B cell (primary cell): ENCODE measurements at regions not wholly inside any gene's neighbourhood (a gene's known extent, or its start where the extent isn't known, plus 50 kb on each side); places are given as distances from the start of the nearest gene placed in this dataset.

Experiments
- ATAC-seq: fragments of 200-7000 bp; cut with Tn5 transposase; one replicate; pipeline ENCODE4 v1.10.0; 2021; ENCODE audit warnings: low read depth, mild to moderate bottlenecking, moderate number of reproducible peaks, moderate library complexity
- CTCF ChIA-PET: fragments of 350-600 bp; sonication (Branson Sonifier 250); formaldehyde crosslinking; loops from one replicate; lab custom pipeline; 2021; ENCODE audit warnings: antibody characterized with exemption, inconsistent platforms; lab: Charles Lee
- POLR2A ChIA-PET: fragments of 350-600 bp; sonication (Branson Sonifier 250); formaldehyde crosslinking; loops from one replicate; lab custom pipeline; 2021; ENCODE audit warnings: antibody characterized with exemption; lab: Charles Lee
- DNase-seq: peaks from one replicate; pipeline ENCODE4 v3.0.0; 2013
- H2AFZ ChIP-seq: 2 replicates; pipeline ENCODE4 v1.6.1; 2012; ENCODE audit warnings: mild to moderate bottlenecking, low read depth, low read length; ENCODE audit not compliant: insufficient read depth, poor library complexity, severe bottlenecking
- H3K27ac ChIP-seq, 2 donors: 1 replicate in 1 of 2; 2 replicates in 1 of 2; pipeline ENCODE4 v1.5.1; 2012 to 2013; ENCODE audit warnings: low read length in 2 of 2, mild to moderate bottlenecking in 2 of 2, moderate library complexity in 1 of 2
- H3K27me3 ChIP-seq, 4 experiments: fragments of 200-600 bp in 1 of 4; sonication (generic) in 1 of 4; replicated peaks in 1 of 4; 1 replicate in 2 of 4; 2 replicates in 2 of 4; pipeline versions ENCODE4 v1.6.1 to v1.7.0; 2013 to 2016; ENCODE audit warnings: low read length in 3 of 4, mild to moderate bottlenecking in 2 of 4, mixed read lengths in 1 of 4, moderate library complexity in 1 of 4; ENCODE audit not compliant: insufficient read depth in 4 of 4, control insufficient read depth in 3 of 4; ENCODE audit errors: control extremely low read depth in 1 of 4
- H3K36me3 ChIP-seq, 2 experiments: replicated peaks in 1 of 2; 1 replicate in 1 of 2; 2 replicates in 1 of 2; pipeline versions ENCODE4 v1.6.1 to v1.7.1; 2013; ENCODE audit warnings: low read length in 1 of 2; ENCODE audit not compliant: insufficient read depth in 2 of 2, control insufficient read depth in 1 of 2; ENCODE audit errors: control extremely low read depth in 1 of 2, extremely low read depth in 1 of 2
- H3K4me1 ChIP-seq, 2 donors: fragments of 200-600 bp in 1 of 2; sonication (generic) in 1 of 2; 1 replicate in 1 of 2; 2 replicates in 1 of 2; pipeline versions ENCODE4 v1.5.1 to v1.6.1; 2013 to 2017; ENCODE audit warnings: low read length in 2 of 2; ENCODE audit not compliant: control insufficient read depth in 2 of 2, insufficient read depth in 2 of 2
- H3K4me2 ChIP-seq: replicated peaks from 2 replicates; pipeline ENCODE3; 2012; ENCODE audit warnings: mild to moderate bottlenecking, low read depth, low read length; ENCODE audit not compliant: poor library complexity, severe bottlenecking
- H3K4me3 ChIP-seq, 5 experiments: fragments of 200-600 bp in 1 of 5; sonication (generic) in 1 of 5; 1 replicate in 3 of 5; 2 replicates in 2 of 5; pipeline versions ENCODE4 v1.5.1 to v1.7.0; 2011 to 2016; ENCODE audit warnings: low read length in 4 of 5, mild to moderate bottlenecking in 4 of 5, low read depth in 2 of 5, control low read depth in 1 of 5, moderate library complexity in 1 of 5; ENCODE audit not compliant: insufficient read depth in 1 of 5; ENCODE audit errors: control extremely low read depth in 1 of 5, extremely low read depth in 1 of 5
- H3K79me2 ChIP-seq: fragments of 200-600 bp; sonication (generic); one replicate; pipeline ENCODE4 v1.6.0; 2016; ENCODE audit warnings: low read length; ENCODE audit not compliant: control insufficient read depth, insufficient read depth
- H3K9ac ChIP-seq: fragments of 200-600 bp; sonication (generic); 2 replicates; pipeline ENCODE4 v1.6.1; 2017; ENCODE audit warnings: mild to moderate bottlenecking, low read length, moderate library complexity
- H3K9me3 ChIP-seq, 3 donors: one replicate each; pipeline versions ENCODE4 v1.6.1 to v1.7.1; 2013; ENCODE audit warnings: low read length in 2 of 3; ENCODE audit not compliant: control insufficient read depth in 2 of 3, insufficient read depth in 1 of 3; ENCODE audit errors: control extremely low read depth in 1 of 3
- H4K20me1 ChIP-seq: 2 replicates; pipeline ENCODE4 v1.6.0; 2012; ENCODE audit warnings: mild to moderate bottlenecking, low read length; ENCODE audit not compliant: insufficient read depth, control insufficient read depth, poor library complexity, severe bottlenecking
- H3K27ac Mint-ChIP-seq: one replicate; pipeline ENCODE4 v1.8.0; 2021; ENCODE audit warnings: mixed read lengths
- H3K27me3 Mint-ChIP-seq: one replicate; pipeline ENCODE4 v1.8.0; 2021; ENCODE audit warnings: mixed read lengths
- H3K4me1 Mint-ChIP-seq: one replicate; pipeline ENCODE4 v1.8.0; 2021; ENCODE audit warnings: mixed read lengths
- H3K4me3 Mint-ChIP-seq: one replicate; pipeline ENCODE4 v1.8.0; 2021; ENCODE audit warnings: mixed read lengths
- H3K9me3 Mint-ChIP-seq: one replicate; pipeline ENCODE4 v1.8.0; 2022; ENCODE audit warnings: mixed read lengths; ENCODE audit not compliant: insufficient read depth
- CTCF ChIP-seq: fragments of 200-600 bp; IDR thresholded peaks from one replicate; pipeline ENCODE4 v1.8.0; 2022; ENCODE audit warnings: antibody characterized with exemption, mild to moderate bottlenecking
- EZH2 ChIP-seq: IDR thresholded peaks from 2 replicates; pipeline ENCODE4 v1.6.1; 2012; ENCODE audit warnings: borderline replicate concordance, low read depth, mild to moderate bottlenecking, moderate library complexity, low read length; ENCODE audit not compliant: insufficient read depth, poor library complexity, severe bottlenecking
- whole genome bisulfite sequencing: methylation state at CpG from one replicate; pipeline ENCODE4 v1.1.5; 2013; ENCODE audit warnings: missing lambda C conversion rate; ENCODE audit not compliant: insufficient coverage; 5-methylcytosine and 5-hydroxymethylcytosine counted together
- intact Hi-C: fragments of 100-400 bp; cut with micrococcal nuclease; formaldehyde crosslinking; loops from one replicate; pipeline ENCODE4 v1.10.0; 2022

DNA sequence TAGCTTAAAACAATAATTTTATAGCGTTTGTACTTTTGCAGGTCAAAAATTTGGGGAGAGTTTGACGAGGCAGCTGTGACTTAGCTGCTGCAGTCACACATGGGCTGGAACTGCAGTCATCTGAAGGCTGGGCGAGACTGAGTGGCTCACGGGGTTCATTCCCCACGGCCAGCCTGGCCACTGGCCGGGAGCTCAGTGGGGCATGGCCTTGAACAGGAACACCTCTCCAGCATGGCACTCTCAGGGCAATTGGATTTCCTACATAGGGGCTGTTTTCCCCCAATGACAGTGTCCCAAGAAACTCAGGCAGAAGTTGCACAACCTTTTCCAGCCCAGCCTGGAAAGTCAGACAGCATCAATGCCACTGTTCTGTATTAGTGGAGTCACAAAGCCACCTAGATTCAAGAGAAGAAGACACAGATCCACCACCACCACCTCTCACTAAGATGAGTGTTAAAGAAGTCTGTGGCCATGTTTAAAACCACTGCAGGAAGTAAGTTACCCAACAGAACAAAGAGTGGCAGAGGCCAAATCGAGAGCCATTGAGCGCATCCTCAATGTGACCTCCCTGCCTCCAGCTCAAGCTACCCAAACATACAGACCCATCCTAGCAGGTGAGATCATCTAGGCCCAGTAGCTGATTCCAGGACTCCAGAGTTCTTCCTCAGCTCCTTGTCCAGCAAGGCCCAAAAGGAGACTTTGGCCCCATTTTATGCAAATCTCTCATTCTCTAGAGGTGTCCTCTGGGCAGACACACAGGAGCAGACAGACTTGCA is 618.7 kb upstream of the CADM1 start:
- Mint-ChIP-seq H3K4me3 (no peak overlapping the region), H3K9me3 (no peaks in the 10 kb centered on the region), H3K4me1 (no peaks in the 10 kb centered on the region), H3K27me3 (peaks cover 4% of the 10 kb centered on the region), H3K27ac (no peak overlapping the region)
- Histone ChIP-seq H3K36me3 (no peaks in the 10 kb centered on the region), H3K27ac (no peak overlapping the region), H3K4me2 (no peak overlapping the region), H3K9me3 (peaks cover 0 to 8% (median 0%) of the 10 kb centered on the region in 3 donors), H3K27me3 (no peaks in the 10 kb centered on the region), H4K20me1 (no peaks in the 10 kb centered on the region), H3K79me2 (no peaks in the 10 kb centered on the region), H2AFZ (no peak overlapping the region), H3K4me3 (no peak overlapping the region), H3K9ac (no peak overlapping the region), H3K4me1 (no peaks in the 10 kb centered on the region)
- intact Hi-C loops, result no loop called here
- ChIA-PET POLR2A (no interaction called here), CTCF (no interaction called here)
- no peak for DNase-seq
- ATAC-seq, result no peak
- WGBS, result 84% methylated on average over 8 of the region's 8 CpGs
- TF ChIP-seq CTCF (no peak), EZH2 (no peak)

DNA sequence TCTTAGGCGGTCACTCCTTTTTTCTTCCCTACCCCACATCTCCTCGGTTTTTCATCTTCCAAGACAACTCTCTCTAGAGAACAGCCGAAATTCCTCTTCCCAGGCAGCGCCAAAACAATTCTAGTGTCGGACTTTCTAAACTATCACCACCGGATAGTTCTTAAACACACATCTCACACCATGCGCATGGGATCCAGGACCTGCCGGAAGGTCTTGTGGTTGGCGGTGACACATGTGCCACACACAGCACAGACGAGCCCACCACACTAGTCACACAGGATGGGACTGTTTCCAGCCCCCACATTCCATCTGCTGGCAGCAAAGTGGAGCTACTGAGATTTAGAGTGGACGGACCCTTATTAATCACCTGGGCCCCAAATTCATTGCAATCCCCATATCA is 614.9 kb upstream of the CADM1 start:
- ChIA-PET POLR2A (no interaction called here), CTCF (no interaction called here)
- H4K20me1 ChIP-seq, result no peaks in the 10 kb centered on the region
- H3K9ac ChIP-seq, result no peak overlapping the region
- H3K36me3 ChIP-seq, result no peaks in the 10 kb centered on the region
- DNase-seq (no peak), ATAC-seq (no peak)
- WGBS, result 94% methylated on average over 9 of the region's 11 CpGs
- no peak for TF ChIP-seq EZH2
- no peak for TF ChIP-seq CTCF
- no peak overlapping the region for H3K4me3 ChIP-seq
- H3K9me3 ChIP-seq, result peaks cover 0 to 14% (median 0%) of the 10 kb centered on the region in 3 donors
- peaks cover 7% of the 10 kb centered on the region for H3K27me3 Mint-ChIP-seq
- no peaks in the 10 kb centered on the region for H3K4me1 Mint-ChIP-seq
- no peaks in the 10 kb centered on the region for H3K4me1 ChIP-seq
- no peaks in the 10 kb centered on the region for H3K27me3 ChIP-seq
- no peak overlapping the region for H3K27ac ChIP-seq
- no peaks in the 10 kb centered on the region for H3K79me2 ChIP-seq
- intact Hi-C loops, result no loop called here
- H3K27ac Mint-ChIP-seq, result no peak overlapping the region
- H3K9me3 Mint-ChIP-seq, result no peaks in the 10 kb centered on the region
- H3K4me3 Mint-ChIP-seq, result no peak overlapping the region
- no peak overlapping the region for H3K4me2 ChIP-seq
- no peak overlapping the region for H2AFZ ChIP-seq
